GM21717 (cell line): ENCODE measurements at regions not wholly inside any gene's neighbourhood (a gene's known extent, or its start where the extent isn't known, plus 50 kb on each side); places are given as distances from the start of the nearest gene placed in this dataset.
"Not testable (repeated sequence)": the region's sequence is repeated elsewhere in the genome, so short reads cannot be mapped to it uniquely, and the experiment has no call there.

Source experiments
- ATAC-seq: cut with Tn5 transposase; IDR thresholded peaks from one replicate; pipeline ENCODE4 v1.9.1; 2021; ENCODE audit warnings: mild to moderate bottlenecking, moderate library complexity; ENCODE audit not compliant: unreplicated experiment

- ATAC-seq = no peak
Measured at GRCh38 chr4:10281996-10282395, 165.4 kb upstream of the WDR1 start.

DNA sequence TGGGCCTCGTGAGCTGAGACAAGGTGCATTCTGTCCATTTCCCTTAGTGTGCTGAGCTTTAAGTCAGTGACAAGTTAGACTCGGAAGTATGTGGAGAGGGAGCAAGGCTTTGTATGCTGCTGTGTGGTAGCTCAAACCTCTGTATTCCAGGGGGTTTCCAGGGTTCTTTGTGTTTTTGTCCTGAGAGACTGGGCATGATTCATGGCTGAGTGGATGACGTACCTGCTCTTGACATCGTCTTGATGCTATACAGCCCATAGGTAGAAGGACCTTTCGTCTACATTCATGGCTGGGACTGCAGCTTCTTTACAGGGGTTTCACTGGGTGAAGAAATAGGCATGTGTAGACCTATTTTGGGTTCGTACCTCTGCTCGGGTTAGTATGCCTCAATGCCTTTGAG lies 162.7 kb upstream of the WDR1 start:
- ATAC-seq = no peak

GRCh38 chr4:10278071-10278470 lies 161.5 kb upstream of the WDR1 start:
- no peak for ATAC-seq

DNA sequence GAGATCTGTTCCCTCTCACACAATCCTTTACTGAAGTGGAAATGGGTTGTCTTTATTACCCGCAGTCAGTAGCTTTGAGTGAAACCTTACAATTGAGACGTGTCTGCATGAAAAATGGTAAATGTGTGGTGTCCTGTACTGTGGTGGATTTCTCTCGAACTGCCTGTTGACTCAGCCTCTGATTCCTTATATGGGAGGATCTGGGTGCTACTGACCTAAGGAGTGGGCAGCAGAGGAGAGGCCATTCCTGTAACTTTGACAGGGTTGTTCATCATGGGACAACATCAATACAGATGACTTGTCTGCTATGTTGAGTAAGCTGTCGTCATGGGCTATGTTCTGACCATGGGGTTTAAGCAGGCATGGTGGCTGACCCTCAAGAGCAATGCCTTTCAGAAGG lies 159.6 kb upstream of the WDR1 start:
- ATAC-seq = no peak

GRCh38 chr4:10275696-10276095 lies 159.1 kb upstream of the WDR1 start:
- ATAC-seq = no peak

DNA sequence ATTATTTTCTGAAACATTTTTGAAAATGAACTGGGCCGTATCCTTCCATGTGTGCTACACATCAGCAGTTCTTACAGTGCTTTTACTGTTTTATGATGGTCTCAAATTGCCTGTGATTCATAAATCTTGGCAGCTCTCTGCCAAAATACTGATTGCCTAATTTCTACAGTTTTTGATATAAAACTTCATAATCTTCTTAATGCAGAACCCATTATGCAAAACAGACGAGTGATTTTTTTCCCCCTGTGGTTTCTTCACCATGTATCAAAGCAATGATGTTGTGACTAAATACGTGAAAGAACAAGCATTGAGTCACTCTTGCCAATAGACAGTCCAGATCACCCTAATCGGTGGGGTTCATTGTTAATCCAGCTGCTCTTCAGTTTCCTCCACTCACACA lies 156.4 kb upstream of the WDR1 start:
- ATAC-seq = no peak

DNA sequence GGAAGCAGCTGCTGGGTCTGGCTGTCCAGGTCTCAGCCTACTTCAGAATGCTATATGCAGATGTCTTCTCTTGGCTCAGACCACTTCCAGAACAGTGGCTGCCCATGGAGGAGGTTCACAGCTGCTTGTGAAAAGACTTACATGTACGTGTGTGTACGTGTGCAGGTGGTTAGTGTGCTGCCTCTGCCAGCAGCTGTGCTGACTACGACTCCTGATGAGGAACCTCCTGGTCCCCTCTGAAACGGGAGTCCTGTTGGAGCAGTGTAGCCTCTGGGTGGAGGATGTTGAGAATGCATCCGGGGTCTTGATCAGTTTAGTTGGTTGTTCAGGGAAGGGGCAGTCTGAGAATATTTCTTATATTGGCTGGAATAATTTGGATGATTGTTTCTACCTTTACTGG lies 155.9 kb upstream of the WDR1 start:
- no peak for ATAC-seq

DNA sequence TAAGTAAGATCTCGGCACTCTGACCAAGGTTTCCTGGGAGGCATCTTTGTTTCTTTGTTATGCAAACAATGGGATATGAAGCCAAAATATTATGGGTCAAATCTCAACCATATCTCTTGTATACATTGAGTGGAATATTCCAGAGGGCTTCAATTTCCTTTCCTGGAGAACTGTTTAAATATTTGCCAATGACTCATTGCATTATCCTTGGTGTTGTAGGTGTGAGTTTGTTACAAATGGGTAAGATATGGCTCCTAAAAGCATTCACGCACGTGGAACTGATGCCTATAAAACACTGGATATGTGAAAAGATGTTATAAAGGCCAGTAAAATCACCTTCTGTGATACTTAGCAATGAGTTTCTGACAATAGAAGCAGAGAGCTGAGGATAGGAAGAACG lies 150.5 kb upstream of the WDR1 start:
- ATAC-seq = no peak

- no peak for ATAC-seq
Measured at GRCh38 chr4:10260777-10261176, 144.2 kb upstream of the WDR1 start.

GRCh38 chr4:10259976-10260375 lies 143.4 kb upstream of the WDR1 start:
- no peak for ATAC-seq

- ATAC-seq = no peak
Measured at GRCh38 chr4:10256203-10256602, 139.6 kb upstream of the WDR1 start.

DNA sequence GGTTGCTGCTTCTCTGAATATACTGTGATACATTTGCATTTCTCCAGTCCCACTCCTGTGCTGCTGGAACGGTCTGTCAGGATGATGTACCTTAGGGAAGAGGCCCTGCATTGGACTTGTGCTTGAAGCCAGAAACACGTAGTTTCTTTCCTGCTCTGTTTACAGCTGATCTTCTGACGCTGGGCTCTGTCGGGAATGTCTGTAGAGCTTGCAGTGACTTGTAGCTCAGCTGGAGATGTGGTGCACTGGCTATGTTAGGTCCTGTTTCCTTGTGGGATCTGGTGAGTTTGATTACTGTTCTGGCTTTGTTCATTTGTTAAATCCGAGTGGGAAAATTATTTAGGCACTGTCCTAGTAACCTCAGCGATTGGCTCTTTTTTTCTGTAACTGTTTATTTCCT lies 137.2 kb upstream of the WDR1 start:
- no peak for ATAC-seq

DNA sequence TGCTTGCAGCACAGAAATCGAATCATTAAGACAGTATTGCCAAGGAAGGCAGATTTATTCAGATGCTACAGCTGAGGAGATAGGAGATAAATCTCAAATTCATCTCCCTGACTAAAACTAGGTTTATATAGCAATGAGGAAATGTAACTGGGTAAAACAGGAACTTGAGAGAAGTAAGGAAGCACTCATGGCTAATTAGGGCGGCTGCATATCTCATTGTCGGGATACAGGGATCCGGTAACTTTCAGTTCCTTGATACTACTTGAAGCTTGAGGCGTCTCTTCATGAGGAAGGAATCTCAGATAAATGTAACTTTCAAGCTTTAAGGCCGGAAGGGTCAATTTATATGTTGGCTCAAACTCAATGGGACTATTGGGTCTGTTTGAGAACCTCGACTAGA lies 129.2 kb upstream of the WDR1 start:
- ATAC-seq = no peak

- ATAC-seq = no peak
Measured at GRCh38 chr4:10243856-10244255, 127.3 kb upstream of the WDR1 start.

DNA sequence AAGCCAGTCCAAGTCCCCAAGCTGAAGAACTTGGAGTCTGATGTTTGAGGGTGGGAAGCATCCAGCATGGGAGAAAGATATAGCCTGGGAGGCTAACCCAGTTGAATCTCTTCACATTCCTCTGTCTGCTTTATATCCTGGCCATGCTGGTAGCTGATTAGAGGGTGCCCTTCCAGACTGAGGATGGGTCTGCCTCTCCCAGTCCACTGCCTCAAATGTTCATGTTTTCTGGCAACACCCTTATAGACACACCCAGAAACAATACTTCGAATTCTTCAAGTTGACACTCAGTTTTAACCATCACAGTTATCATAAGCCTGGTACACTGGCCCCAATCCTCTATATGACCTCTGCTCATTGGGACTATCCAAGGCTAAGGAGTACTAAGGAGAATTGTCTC lies 124.1 kb upstream of the WDR1 start:
- ATAC-seq = no peak

DNA sequence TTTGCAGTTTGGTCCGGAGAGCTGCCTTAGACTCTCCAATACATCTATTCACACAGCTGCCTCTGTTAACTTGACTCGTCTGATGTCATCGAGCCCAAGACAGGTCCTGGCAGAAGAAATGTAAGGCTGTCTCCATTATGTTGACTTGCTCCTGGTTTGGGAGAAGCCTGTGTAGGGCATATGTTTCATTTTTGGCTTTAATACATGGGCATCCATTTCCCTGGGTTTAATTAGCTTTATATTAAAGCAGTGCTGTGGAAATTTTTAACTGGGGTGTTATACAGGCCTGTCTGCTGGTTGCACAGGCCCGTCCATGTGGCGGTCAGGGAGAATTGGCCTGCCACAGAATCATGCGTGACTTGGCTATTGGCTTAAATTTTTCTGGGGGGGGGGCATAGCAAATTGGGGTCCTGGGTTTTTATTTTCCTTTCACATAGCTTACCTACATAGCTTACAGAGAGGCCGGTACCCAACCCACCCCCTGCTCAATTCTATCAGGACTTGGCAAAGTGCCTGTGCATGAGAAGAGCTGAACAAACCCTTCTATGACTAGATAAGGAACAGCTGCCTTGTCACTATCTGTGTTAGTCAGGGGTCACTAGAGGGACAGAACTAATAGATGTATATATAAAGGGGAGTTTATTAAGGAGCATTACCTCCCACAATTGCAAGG lies 123.5 kb upstream of the WDR1 start:
- ATAC-seq = no peak

DNA sequence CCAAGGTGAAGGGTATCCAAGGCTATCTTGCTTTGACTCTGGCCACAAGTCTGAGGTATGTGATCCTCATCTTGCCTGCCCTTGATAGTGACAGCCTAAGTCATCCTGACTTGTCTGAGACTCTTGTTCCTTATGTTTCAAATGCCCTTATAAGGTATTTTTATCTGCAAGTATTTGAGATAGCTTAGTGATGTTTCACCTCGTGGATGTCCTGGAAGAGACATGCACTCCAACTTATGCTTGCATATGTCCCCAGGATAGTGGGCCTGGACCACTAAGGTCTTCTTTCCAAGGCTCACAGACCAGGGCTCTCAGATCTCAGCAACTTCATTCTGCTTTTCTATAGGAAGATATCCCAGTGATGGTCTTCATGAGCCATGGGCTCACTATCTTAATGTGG lies 120.5 kb upstream of the WDR1 start:
- ATAC-seq = no peak

DNA sequence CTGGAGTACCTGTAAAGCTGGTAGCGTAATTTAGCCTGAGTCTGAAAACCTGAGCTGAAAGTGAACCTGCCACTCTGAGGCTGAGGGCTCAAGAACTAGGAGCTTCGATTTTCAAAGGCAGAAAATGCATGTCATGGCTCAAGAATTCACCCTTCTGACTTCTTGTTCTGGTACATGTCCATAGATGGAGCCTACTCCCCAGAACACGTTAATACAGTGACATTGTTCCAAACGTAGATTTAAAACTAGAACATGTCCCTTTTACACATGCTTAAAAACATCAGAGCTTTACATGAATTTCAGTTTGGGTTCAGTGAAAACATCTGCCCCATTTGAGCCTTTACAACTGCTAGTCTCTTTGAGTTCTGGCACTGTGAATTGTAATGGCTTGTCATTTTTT lies 115.5 kb upstream of the WDR1 start:
- no peak for ATAC-seq

DNA sequence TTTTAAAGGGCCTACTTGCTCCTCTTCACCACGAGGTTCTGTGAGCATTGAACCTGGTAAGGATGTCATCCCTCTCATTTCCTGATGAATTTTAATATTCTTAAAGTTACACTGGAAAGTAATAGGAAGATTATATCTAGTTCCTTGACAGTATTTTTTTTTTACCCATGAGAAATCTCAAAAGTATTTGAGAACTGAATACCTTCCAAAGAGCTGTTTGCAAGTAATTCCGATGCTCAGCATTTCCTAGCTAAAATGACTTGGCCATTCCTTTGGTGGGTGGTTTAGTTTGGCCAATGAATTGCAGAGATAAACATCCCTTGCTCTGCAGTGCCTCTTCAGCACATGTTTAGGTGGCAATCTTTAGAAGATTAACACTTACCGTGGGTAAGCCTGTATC lies 110.2 kb upstream of the WDR1 start:
- ATAC-seq = no peak

GRCh38 chr4:10225096-10225495 lies 108.5 kb upstream of the WDR1 start:
- ATAC-seq = no peak

- ATAC-seq = no peak
Measured at GRCh38 chr4:10223782-10224181, 107.2 kb upstream of the WDR1 start.

GRCh38 chr4:10213481-10213880 lies 96.9 kb upstream of the WDR1 start:
- not testable (repeated sequence) for ATAC-seq

DNA sequence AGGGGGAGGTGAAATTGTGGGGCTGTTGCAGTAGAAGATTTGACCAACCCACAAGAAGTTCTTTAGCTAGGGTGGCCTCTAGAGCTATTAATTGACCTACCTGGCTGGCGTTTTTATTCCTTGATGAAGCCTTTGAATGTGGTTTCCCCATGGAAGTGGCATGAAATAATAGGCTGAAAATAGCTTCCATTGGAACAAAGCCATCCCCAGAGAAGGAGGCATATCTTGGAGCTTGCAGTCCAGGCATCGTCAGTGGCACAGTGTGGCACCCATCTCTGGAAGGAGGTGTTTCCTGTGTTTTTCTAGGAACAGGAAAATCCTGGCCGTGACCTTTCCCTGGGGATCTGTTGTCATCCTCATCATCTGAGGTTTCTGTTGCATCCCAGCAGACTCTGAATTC lies 96.3 kb upstream of the WDR1 start:
- ATAC-seq = no peak

DNA sequence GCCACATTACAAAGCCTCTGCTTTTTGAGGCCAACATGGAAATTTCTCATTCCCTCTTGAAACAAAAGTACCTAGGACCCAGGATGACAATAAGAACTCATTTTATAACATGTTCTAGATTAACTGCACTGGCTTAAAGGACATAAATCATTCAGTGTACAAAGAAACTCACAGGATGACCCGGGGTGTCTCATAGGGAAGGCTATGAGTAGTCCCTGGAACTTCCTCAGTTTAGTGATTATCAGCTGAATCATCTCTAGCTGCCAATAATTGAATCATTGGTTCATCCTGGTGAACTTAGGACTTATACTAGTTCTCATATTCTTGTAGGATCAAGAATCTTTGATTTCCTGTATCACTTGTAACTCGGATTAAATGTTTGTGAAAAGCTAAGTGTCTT lies 95.8 kb upstream of the WDR1 start:
- no peak for ATAC-seq
